ENCODE measurements at regions not wholly inside any gene's neighbourhood (a gene's known extent, or its start where the extent isn't known, plus 50 kb on each side); places are given as distances from the start of the nearest gene placed in this dataset.

- H3K4me3 ChIP-seq (ENCODE audit: low read length), result no peak overlapping the region
- DNase-seq, result peak in 2 of 3 donors; percentile 38 to 45
- H3K4me1 ChIP-seq (ENCODE audit: control insufficient read depth, insufficient read depth, low read length), result peaks cover 1% of the 10 kb centered on the region
- no peak overlapping the region for H3K27ac ChIP-seq (ENCODE audit: low read length)
- no peak for ATAC-seq
- WGBS, result 75% methylated on average over 5 of the region's 5 CpGs
- intact Hi-C loops (cut with DNase I), result no loop called here
- no peaks in the 10 kb centered on the region for H3K9me3 ChIP-seq (ENCODE audit: control insufficient read depth, low read length)
- no peaks in the 10 kb centered on the region for H3K27me3 ChIP-seq (ENCODE audit: control insufficient read depth, insufficient read depth)
Observed at GRCh38 chrX:13254076-13254785, 65.6 kb downstream of the ATXN3L start.

GRCh38 chrX:13253223-13253622, 66.6 kb downstream of the ATXN3L start:
- WGBS, result 84% methylated on average over 3 of the region's 3 CpGs

GRCh38 chrX:13252726-13253125, 67.1 kb downstream of the ATXN3L start:
- ATAC-seq, result no peak
- H3K9me3 ChIP-seq (ENCODE audit: control insufficient read depth, low read length), result no peaks in the 10 kb centered on the region
- H3K27ac ChIP-seq (ENCODE audit: low read length), result no peak overlapping the region
- DNase-seq, result no peak
- no peak overlapping the region for H3K4me3 ChIP-seq (ENCODE audit: low read length)
- H3K4me1 ChIP-seq (ENCODE audit: control insufficient read depth, insufficient read depth, low read length), result peaks cover 1% of the 10 kb centered on the region
- no peaks in the 10 kb centered on the region for H3K27me3 ChIP-seq (ENCODE audit: control insufficient read depth, insufficient read depth)
- intact Hi-C loops (cut with DNase I), result no loop called here
- WGBS, result 87% methylated on average over 4 of the region's 4 CpGs

More at GRCh38 chrX:13253223-13253622, 66.6 kb downstream of the ATXN3L start:
- no peaks in the 10 kb centered on the region for H3K27me3 ChIP-seq (ENCODE audit: control insufficient read depth, insufficient read depth)
- ATAC-seq (no peak), DNase-seq (no peak)
- no peaks in the 10 kb centered on the region for H3K9me3 ChIP-seq (ENCODE audit: control insufficient read depth, low read length)
- no peak overlapping the region for H3K27ac ChIP-seq (ENCODE audit: low read length)
- H3K4me1 ChIP-seq (ENCODE audit: control insufficient read depth, insufficient read depth, low read length), result peaks cover 1% of the 10 kb centered on the region
- intact Hi-C loops (cut with DNase I), result no loop called here
- no peak overlapping the region for H3K4me3 ChIP-seq (ENCODE audit: low read length)

DNA sequence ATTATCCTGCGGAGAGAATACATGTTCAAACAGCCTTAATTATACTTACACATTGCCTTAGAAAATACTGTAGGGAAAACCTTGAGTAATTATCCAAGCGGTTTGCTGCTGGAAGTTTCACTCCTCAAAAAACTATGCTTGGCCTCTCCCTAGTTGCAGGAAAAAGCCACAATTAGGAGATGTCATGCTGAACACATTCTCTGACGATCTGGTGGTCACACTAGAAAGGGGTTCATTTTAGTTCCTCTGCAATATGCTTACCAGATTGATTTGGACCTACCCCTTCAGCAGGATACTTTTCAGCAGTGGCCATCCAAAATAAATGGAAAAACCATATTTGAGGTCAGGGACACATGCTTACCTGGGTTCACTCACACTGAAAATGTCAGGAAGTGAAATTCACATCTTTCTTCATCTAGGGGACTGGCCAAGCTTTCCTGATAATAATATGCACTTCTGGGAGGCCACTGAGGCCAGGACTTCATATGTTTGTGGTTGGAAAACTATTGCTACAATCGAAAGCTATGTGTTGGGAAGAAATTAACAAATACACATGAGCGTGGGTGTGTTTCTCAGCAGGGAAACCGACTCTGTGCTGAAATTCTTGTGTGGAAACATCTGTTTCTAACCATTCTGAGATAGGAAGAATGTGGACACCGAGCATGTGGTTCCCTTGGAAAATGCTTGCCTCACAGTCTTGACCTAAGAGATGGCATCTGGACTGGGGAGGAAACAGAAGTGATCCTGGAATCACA, 68.8 kb downstream of the ATXN3L start:
- H3K27me3 ChIP-seq (ENCODE audit: control insufficient read depth, insufficient read depth), result no peaks in the 10 kb centered on the region
- peaks cover 1% of the 10 kb centered on the region for H3K4me1 ChIP-seq (ENCODE audit: control insufficient read depth, insufficient read depth, low read length)
- WGBS, result 48% methylated on average over 7 of the region's 7 CpGs
- peak; percentile 89 to 90 for ATAC-seq
- peak overlapping the region; percentile 52 for H3K27ac ChIP-seq (ENCODE audit: low read length)
- no peak overlapping the region for H3K4me3 ChIP-seq (ENCODE audit: low read length)
- peak in 1 of 3 donors; percentile 33 for DNase-seq
- H3K9me3 ChIP-seq (ENCODE audit: control insufficient read depth, low read length), result no peaks in the 10 kb centered on the region
- intact Hi-C loops (cut with DNase I), result no loop called here

- no peaks in the 10 kb centered on the region for H3K27me3 ChIP-seq (ENCODE audit: control insufficient read depth, insufficient read depth)
- DNase-seq (no peak), ATAC-seq (no peak)
- intact Hi-C loops (cut with DNase I), result no loop called here
- no peak overlapping the region for H3K4me3 ChIP-seq (ENCODE audit: low read length)
- WGBS, result 45% methylated on average over 9 of the region's 9 CpGs
- peaks cover 1% of the 10 kb centered on the region for H3K4me1 ChIP-seq (ENCODE audit: control insufficient read depth, insufficient read depth, low read length)
- no peak overlapping the region for H3K27ac ChIP-seq (ENCODE audit: low read length)
- H3K9me3 ChIP-seq (ENCODE audit: control insufficient read depth, low read length), result no peaks in the 10 kb centered on the region
Observed at GRCh38 chrX:13248867-13249486, 70.9 kb downstream of the ATXN3L start.

- Histone ChIP-seq H3K9me3 (ENCODE audit: control insufficient read depth, low read length) (no peaks in the 10 kb centered on the region), H3K4me1 (ENCODE audit: control insufficient read depth, insufficient read depth, low read length) (no peaks in the 10 kb centered on the region), H3K27me3 (ENCODE audit: control insufficient read depth, insufficient read depth) (no peaks in the 10 kb centered on the region), H3K4me3 (ENCODE audit: low read length) (no peak overlapping the region), H3K27ac (ENCODE audit: low read length) (no peak overlapping the region)
- peak in 1 of 3 donors; percentile 46 for DNase-seq
- ATAC-seq, result no peak
- 48% methylated on average over 5 of the region's 5 CpGs for WGBS
- intact Hi-C loops (cut with DNase I), result no loop called here
Observed at GRCh38 chrX:13239272-13239671, 80.6 kb downstream of the ATXN3L start.

DNA sequence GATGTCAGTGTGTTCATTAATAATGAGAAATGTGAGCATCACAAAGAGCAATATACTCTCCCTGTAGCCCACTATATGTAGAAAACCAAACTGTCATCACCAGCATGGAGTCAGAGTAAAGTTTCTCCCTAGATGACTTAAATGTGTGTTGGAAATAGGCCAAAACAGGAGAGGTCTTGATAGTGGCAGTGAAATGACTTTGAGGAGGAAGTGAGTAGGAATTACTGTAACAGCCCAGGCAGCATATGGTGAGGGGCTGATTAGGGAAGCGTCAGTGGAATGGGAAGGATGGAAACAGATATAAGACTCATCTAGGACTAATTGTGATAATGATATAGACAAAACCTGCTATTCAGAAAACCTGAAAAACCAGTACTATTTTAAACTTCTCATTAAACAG, 83.9 kb downstream of the ATXN3L start:
- no peak overlapping the region for H3K4me3 ChIP-seq (ENCODE audit: low read length)
- ATAC-seq, result no peak
- WGBS, result 41% methylated on average over 1 of the region's 1 CpG
- H3K27ac ChIP-seq (ENCODE audit: low read length), result no peak overlapping the region
- H3K4me1 ChIP-seq (ENCODE audit: control insufficient read depth, insufficient read depth, low read length), result no peaks in the 10 kb centered on the region
- intact Hi-C loops (cut with DNase I), result no loop called here
- DNase-seq, result no peak
- H3K9me3 ChIP-seq (ENCODE audit: control insufficient read depth, low read length), result no peaks in the 10 kb centered on the region
- H3K27me3 ChIP-seq (ENCODE audit: control insufficient read depth, insufficient read depth), result no peaks in the 10 kb centered on the region

GRCh38 chrX:13232484-13232883, 87.4 kb downstream of the ATXN3L start:
- no peaks in the 10 kb centered on the region for H3K27me3 ChIP-seq (ENCODE audit: control insufficient read depth, insufficient read depth)
- intact Hi-C loops (cut with DNase I), result no loop called here
- DNase-seq (no peak), ATAC-seq (no peak)
- no peaks in the 10 kb centered on the region for H3K4me1 ChIP-seq (ENCODE audit: control insufficient read depth, insufficient read depth, low read length)
- no peaks in the 10 kb centered on the region for H3K9me3 ChIP-seq (ENCODE audit: control insufficient read depth, low read length)
- H3K27ac ChIP-seq (ENCODE audit: low read length), result no peak overlapping the region
- H3K4me3 ChIP-seq (ENCODE audit: low read length), result no peak overlapping the region

GRCh38 chrX:13226214-13226613, 93.6 kb downstream of the ATXN3L start:
- no peaks in the 10 kb centered on the region for H3K9me3 ChIP-seq (ENCODE audit: control insufficient read depth, low read length)
- ATAC-seq (no peak), DNase-seq (no peak)
- no peak overlapping the region for H3K4me3 ChIP-seq (ENCODE audit: low read length)
- intact Hi-C loops (cut with DNase I), result no loop called here
- H3K4me1 ChIP-seq (ENCODE audit: control insufficient read depth, insufficient read depth, low read length), result no peaks in the 10 kb centered on the region
- no peak overlapping the region for H3K27ac ChIP-seq (ENCODE audit: low read length)
- H3K27me3 ChIP-seq (ENCODE audit: control insufficient read depth, insufficient read depth), result no peaks in the 10 kb centered on the region

- no peaks in the 10 kb centered on the region for H3K27me3 ChIP-seq (ENCODE audit: control insufficient read depth, insufficient read depth)
- H3K9me3 ChIP-seq (ENCODE audit: control insufficient read depth, low read length), result no peaks in the 10 kb centered on the region
- H3K4me3 ChIP-seq (ENCODE audit: low read length), result no peak overlapping the region
- 46% methylated on average over 2 of the region's 2 CpGs for WGBS
- intact Hi-C loops (cut with DNase I), result no loop called here
- DNase-seq (peak in 1 of 3 donors; percentile 15), ATAC-seq (peak; percentile 62 to 84)
- no peaks in the 10 kb centered on the region for H3K4me1 ChIP-seq (ENCODE audit: control insufficient read depth, insufficient read depth, low read length)
- H3K27ac ChIP-seq (ENCODE audit: low read length), result no peak overlapping the region
Observed at GRCh38 chrX:13223868-13224567, 95.8 kb downstream of the ATXN3L start.

DNA sequence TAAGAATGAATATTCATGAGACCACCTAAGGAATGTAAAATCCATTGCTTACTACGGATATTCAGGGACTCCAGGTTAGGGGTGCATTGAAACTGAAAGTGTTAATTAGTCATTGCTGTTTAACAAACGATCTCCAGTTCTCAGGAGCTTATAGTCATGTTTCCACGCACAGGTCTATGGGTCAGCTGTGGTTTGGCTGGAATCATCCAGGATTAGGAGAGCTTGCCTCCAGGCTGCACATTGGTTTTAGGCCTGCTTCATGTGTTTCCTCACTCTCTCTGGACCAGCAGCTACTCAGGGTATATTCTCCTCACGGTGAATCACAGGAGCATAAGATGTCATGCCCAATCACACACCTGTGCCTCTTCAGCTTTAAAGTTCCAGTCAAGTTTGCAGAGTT, 98.9 kb downstream of the ATXN3L start:
- no peak overlapping the region for H3K27ac ChIP-seq (ENCODE audit: low read length)
- no peaks in the 10 kb centered on the region for H3K9me3 ChIP-seq (ENCODE audit: control insufficient read depth, low read length)
- no peak for DNase-seq
- intact Hi-C loops (cut with DNase I), result no loop called here
- H3K4me1 ChIP-seq (ENCODE audit: control insufficient read depth, insufficient read depth, low read length), result no peaks in the 10 kb centered on the region
- no peak overlapping the region for H3K4me3 ChIP-seq (ENCODE audit: low read length)
- 60% methylated on average over 4 of the region's 4 CpGs for WGBS
- ATAC-seq, result no peak
- no peaks in the 10 kb centered on the region for H3K27me3 ChIP-seq (ENCODE audit: control insufficient read depth, insufficient read depth)
